ENCODE measurements at regions not wholly inside any gene's neighbourhood (a gene's known extent, or its start where the extent isn't known, plus 50 kb on each side); places are given as distances from the start of the nearest gene placed in this dataset.

DNA sequence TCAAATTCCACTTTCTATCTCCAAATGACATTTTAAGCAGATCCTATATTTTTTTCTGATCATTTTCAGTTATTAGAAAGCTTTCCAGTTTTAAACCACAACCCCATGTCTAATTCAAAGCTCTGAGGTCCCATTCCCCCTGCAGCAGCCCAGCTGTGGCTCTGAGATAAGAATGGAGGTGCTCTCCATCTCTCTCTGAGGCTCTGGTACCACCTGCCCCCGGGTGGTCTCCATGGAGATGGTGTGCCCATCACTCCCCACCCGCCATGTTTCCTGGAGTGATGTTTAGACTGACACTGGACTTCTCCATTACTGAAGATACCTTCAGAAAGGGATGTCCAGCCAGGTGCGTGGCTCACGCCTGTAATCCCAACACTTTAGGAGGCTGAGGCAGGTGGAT, 68.1 kb upstream of the SEC14L1 start:
- no peaks in the 10 kb centered on the region for H3K4me1 ChIP-seq (ENCODE audit: control insufficient read depth, insufficient read depth, low read length)
- intact Hi-C loops (cut with micrococcal nuclease) = no loop called here

More for the DNA sequence above, 68.1 kb upstream of the SEC14L1 start:
- Histone ChIP-seq H3K36me3 (ENCODE audit: control insufficient read depth, insufficient read depth, low read length) (no peaks in the 10 kb centered on the region), H3K27me3 (ENCODE audit: control insufficient read depth, insufficient read depth, low read length) (peaks cover 51% of the 10 kb centered on the region), H3K79me1 (ENCODE audit: low read depth in 1 of 2, low read length in 2 of 2) (no peaks in the 10 kb centered on the region), H3K4me3 (ENCODE audit: insufficient read depth, low read depth, low read length) (no peak overlapping the region), H3K23ac (ENCODE audit: low read depth, low read length) (no peak overlapping the region), H2BK5ac (ENCODE audit: low read depth, low read length, poor library complexity, severe bottlenecking) (no peak overlapping the region), H4K20me1 (ENCODE audit: insufficient read depth, low read length) (no peaks in the 10 kb centered on the region), H3K9ac (ENCODE audit: low read depth, low read length) (no peak overlapping the region), H4K8ac (ENCODE audit: low read depth in 2 of 2, low read length in 2 of 2) (no peak overlapping the region), H3K27ac (ENCODE audit: insufficient read depth, low read length) (no peak overlapping the region), H3K4ac (ENCODE audit: low read depth, low read length) (no peak overlapping the region), H2AK9ac (replicated peaks; ENCODE audit: low read depth, low read length, poor library complexity) (no peak overlapping the region), H3K9me1 (ENCODE audit: insufficient read depth, low read length) (no peaks in the 10 kb centered on the region), H4K91ac (ENCODE audit: insufficient read depth, low read depth, low read length) (no peak overlapping the region), H2BK120ac (ENCODE audit: low read depth, low read length) (no peak overlapping the region), H2AFZ (replicated peaks; ENCODE audit: low read length, poor library complexity) (no peak overlapping the region), H2BK15ac (ENCODE audit: low read depth, low read length) (no peak overlapping the region), H3K56ac (ENCODE audit: extremely low read depth, insufficient read depth, low read length) (no peak overlapping the region), H3K9me3 (ENCODE audit: control insufficient read depth, insufficient read depth, low read length) (no peaks in the 10 kb centered on the region), H3K4me2 (ENCODE audit: low read depth, low read length) (no peak overlapping the region), H4K5ac (ENCODE audit: low read depth, low read length) (no peak overlapping the region), H3K18ac (ENCODE audit: low read depth, low read length) (no peak overlapping the region), H2AK5ac (ENCODE audit: low read depth, low read length) (no peak overlapping the region), H3K14ac (replicated peaks; ENCODE audit: low read depth, low read length) (no peak overlapping the region), H2BK20ac (ENCODE audit: low read depth, low read length) (no peak overlapping the region)
- TF ChIP-seq RCOR1 (IDR thresholded peaks at IDR 0.05; ENCODE audit: insufficient replicate concordance, low read length) = no peak
- TF ChIP-seq NFE2L2 (IDR thresholded peaks at IDR 0.05; ENCODE audit: low read depth, low read length) = no peak
- TF ChIP-seq POLR2A (IDR thresholded peaks at IDR 0.05; ENCODE audit: low read depth, low read length) = no peak
- TF ChIP-seq, protein P1, sequence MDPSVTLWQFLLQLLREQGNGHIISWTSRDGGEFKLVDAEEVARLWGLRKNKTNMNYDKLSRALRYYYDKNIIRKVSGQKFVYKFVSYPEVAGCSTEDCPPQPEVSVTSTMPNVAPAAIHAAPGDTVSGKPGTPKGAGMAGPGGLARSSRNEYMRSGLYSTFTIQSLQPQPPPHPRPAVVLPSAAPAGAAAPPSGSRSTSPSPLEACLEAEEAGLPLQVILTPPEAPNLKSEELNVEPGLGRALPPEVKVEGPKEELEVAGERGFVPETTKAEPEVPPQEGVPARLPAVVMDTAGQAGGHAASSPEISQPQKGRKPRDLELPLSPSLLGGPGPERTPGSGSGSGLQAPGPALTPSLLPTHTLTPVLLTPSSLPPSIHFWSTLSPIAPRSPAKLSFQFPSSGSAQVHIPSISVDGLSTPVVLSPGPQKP (IDR thresholded peaks at IDR 0.05; ENCODE audit: borderline replicate concordance, low read depth, low read length) = no peak
- TF ChIP-seq RFX5 (IDR thresholded peaks at IDR 0.05; ENCODE audit: low read depth, low read length) = no peak
- no peak for TF ChIP-seq CHD1 (IDR thresholded peaks at IDR 0.05; ENCODE audit: low read depth, low read length)
- no peak for TF ChIP-seq CEBPB (IDR thresholded peaks at IDR 0.05; ENCODE audit: low read depth, low read length)
- no peak for TF ChIP-seq MAZ (IDR thresholded peaks at IDR 0.05; ENCODE audit: borderline replicate concordance, low read depth, low read length)
- no peak for TF ChIP-seq FOS (IDR thresholded peaks at IDR 0.05; ENCODE audit: low read depth, low read length)
- TF ChIP-seq RAD21 (IDR thresholded peaks at IDR 0.05; ENCODE audit: low read length) = no peak
- no peak for TF ChIP-seq BHLHE40 (IDR thresholded peaks at IDR 0.05; ENCODE audit: low read depth, low read length)
- TF ChIP-seq MXI1 (IDR thresholded peaks at IDR 0.05; ENCODE audit: borderline replicate concordance, low read depth, low read length) = no peak
- dilution Hi-C loops (cut with HindIII; ENCODE audit: low sequenced_read_pairs, unreplicated experiment) = no loop called here
- POLR2A ChIA-PET (ENCODE audit: unreplicated experiment) = no interaction called here
- CTCF ChIA-PET = interaction anchor here (1.0 kb wide), 1 partner anchor 17 kb away, joined by 3 read pairs; no protein-coding TSS in a partner anchor
- in situ Hi-C loops (cut with MboI; ENCODE audit: low sequenced_read_pairs) = no loop called here
- WGBS, 2 experiments (ENCODE audit: extremely low coverage in 2 of 2, insufficient read length in 1 of 2) = no CpG with 5 or more reads among the region's 4 CpGs
- BruUV-seq (replicated peaks) = no TSS peak
- ATAC-seq (ENCODE audit: low read depth) = no peak
- DNase-seq = no peak

All from IMR-90 (cell line).